AML-193 (cell line): ENCODE measurements at regions not wholly inside any gene's neighbourhood (a gene's known extent, or its start where the extent isn't known, plus 50 kb on each side); places are given as distances from the start of the nearest gene placed in this dataset.
"Not testable (repeated sequence)": the region's sequence is repeated elsewhere in the genome, so short reads cannot be mapped to it uniquely, and the experiment has no call there.

Source experiments
- DNase-seq, 2 experiments: peaks; one replicate each; lab custom pipeline; 2025; lab: John Stamatoyannopoulos, UW

- no peak for DNase-seq
Measured at GRCh38 chr22:49721211-49721763, 106.4 kb downstream of the BRD1 start.

- DNase-seq: no peak
Measured at GRCh38 chr22:49720279-49720959, 107.3 kb downstream of the BRD1 start.

GRCh38 chr22:49719046-49719445 lies 108.6 kb downstream of the BRD1 start:
- DNase-seq: no peak

GRCh38 chr22:49718396-49718795 lies 109.3 kb downstream of the BRD1 start:
- DNase-seq: no peak

GRCh38 chr22:49717322-49717919 lies 110.3 kb downstream of the BRD1 start:
- DNase-seq: no peak

GRCh38 chr22:49716441-49716840 lies 111.2 kb downstream of the BRD1 start:
- DNase-seq: no peak

- no peak for DNase-seq
Measured at GRCh38 chr22:49715450-49715849, 112.2 kb downstream of the BRD1 start.

- DNase-seq: no peak
Measured at GRCh38 chr22:49713003-49713402, 114.7 kb downstream of the BRD1 start.

GRCh38 chr22:49712195-49712791 lies 115.4 kb downstream of the BRD1 start:
- DNase-seq: no peak

- DNase-seq: no peak
Measured at GRCh38 chr22:49710746-49711145, 116.9 kb downstream of the BRD1 start.

GRCh38 chr22:49709464-49709863 lies 118.2 kb downstream of the BRD1 start:
- no peak for DNase-seq

GRCh38 chr22:49705972-49706352 lies 121.7 kb downstream of the BRD1 start:
- no peak for DNase-seq

- DNase-seq: no peak
Measured at GRCh38 chr22:49705216-49705971, 122.3 kb downstream of the BRD1 start.

GRCh38 chr22:49704345-49705215 lies 123.1 kb downstream of the BRD1 start:
- DNase-seq: no peak

GRCh38 chr22:49703990-49704344 lies 123.7 kb downstream of the BRD1 start:
- no peak for DNase-seq

- no peak for DNase-seq
Measured at GRCh38 chr22:49703505-49703904, 124.2 kb downstream of the BRD1 start.

GRCh38 chr22:49702068-49702397 lies 125.6 kb downstream of the BRD1 start:
- no peak for DNase-seq

GRCh38 chr22:49701380-49702067 lies 126.1 kb downstream of the BRD1 start:
- DNase-seq: peak; percentile 9 to 21

- no peak for DNase-seq
Measured at GRCh38 chr22:49699928-49700498, 127.7 kb downstream of the BRD1 start.

- no peak for DNase-seq
Measured at GRCh38 chr22:49699476-49699875, 128.2 kb downstream of the BRD1 start.

- DNase-seq: not testable (repeated sequence)
Measured at GRCh38 chr22:49698616-49699015, 129.1 kb downstream of the BRD1 start.
